Keratinocyte (primary cell): ENCODE measurements at regions not wholly inside any gene's neighbourhood (a gene's known extent, or its start where the extent isn't known, plus 50 kb on each side); places are given as distances from the start of the nearest gene placed in this dataset.
A peak's percentile ranks its signal among the peaks of the same experiment; 100 is the strongest.

Experiments
- DNase-seq: peaks from one replicate; pipeline ENCODE4 v3.0.0-alpha.2; 2011; ENCODE audit warnings: low read depth, missing footprints, low spot score
- FAIRE-seq: peaks from 2 replicates; lab custom pipeline; 2011; peaks lifted over from hg19 to GRCh38; lab: Jason Lieb, UNC
- H2AFZ ChIP-seq: 2 replicates; pipeline ENCODE4 v1.6.0; 2012; ENCODE audit warnings: low read length, control low read depth, inconsistent platforms; ENCODE audit not compliant: control insufficient read depth
- H3K27ac ChIP-seq: 2 replicates; pipeline ENCODE4 v1.5.1; 2011; ENCODE audit warnings: low read length; ENCODE audit not compliant: control insufficient read depth, insufficient read depth
- H3K27me3 ChIP-seq: 3 replicates; pipeline ENCODE4 v1.6.0; 2011; ENCODE audit warnings: low read length; ENCODE audit not compliant: control insufficient read depth, insufficient read depth; ENCODE audit errors: extremely low read depth
- H3K36me3 ChIP-seq, 2 experiments: 2 replicates in 1 of 2; 3 replicates in 1 of 2; pipeline ENCODE4 v1.5.1; 2011; ENCODE audit warnings: low read length in 2 of 2, mild to moderate bottlenecking in 1 of 2; ENCODE audit not compliant: control insufficient read depth in 2 of 2, insufficient read depth in 2 of 2; ENCODE audit errors: extremely low read depth in 1 of 2
- H3K4me1 ChIP-seq: 3 replicates; pipeline ENCODE4 v1.5.1; 2011; ENCODE audit warnings: low read length; ENCODE audit not compliant: control insufficient read depth, insufficient read depth; ENCODE audit errors: extremely low read depth
- H3K4me2 ChIP-seq: 3 replicates; pipeline ENCODE4 v1.6.0; 2011; ENCODE audit warnings: low read depth, low read length; ENCODE audit not compliant: control insufficient read depth, insufficient read depth; ENCODE audit errors: extremely low read depth
- H3K4me3 ChIP-seq, 3 experiments: fragments of 200-600 bp in 1 of 3; sonication (generic) in 1 of 3; 2 replicates in 2 of 3; 3 replicates in 1 of 3; pipeline ENCODE4 v1.5.1; 2011 to 2016; ENCODE audit warnings: low read length in 3 of 3, mild to moderate bottlenecking in 3 of 3, control low read depth in 2 of 3, inconsistent platforms in 1 of 3, low read depth in 1 of 3, mixed read lengths in 1 of 3, mixed run types in 1 of 3, moderate library complexity in 1 of 3; ENCODE audit not compliant: control insufficient read depth in 2 of 3, insufficient read depth in 2 of 3; ENCODE audit errors: extremely low read depth in 1 of 3
- H3K79me2 ChIP-seq: 2 replicates; pipeline ENCODE4 v1.6.0; 2012; ENCODE audit warnings: low read length; ENCODE audit not compliant: control insufficient read depth, insufficient read depth
- H3K9ac ChIP-seq: 3 replicates; pipeline ENCODE4 v1.6.0; 2011; ENCODE audit warnings: low read length; ENCODE audit not compliant: control insufficient read depth, insufficient read depth; ENCODE audit errors: extremely low read depth
- H3K9me1 ChIP-seq: 3 replicates; pipeline ENCODE4 v1.6.0; 2011; ENCODE audit warnings: low read length; ENCODE audit not compliant: control insufficient read depth, insufficient read depth; ENCODE audit errors: extremely low read depth
- H3K9me3 ChIP-seq: 2 replicates; pipeline ENCODE4 v1.5.1; 2012; ENCODE audit warnings: low read depth, low read length; ENCODE audit not compliant: control insufficient read depth
- H4K20me1 ChIP-seq: 3 replicates; pipeline ENCODE4 v1.6.0; 2011; ENCODE audit warnings: low read length; ENCODE audit not compliant: control insufficient read depth, insufficient read depth; ENCODE audit errors: extremely low read depth
- CTCF ChIP-seq, 3 experiments: IDR thresholded peaks in 1 of 3; conservative IDR thresholded peaks in 1 of 3; optimal IDR thresholded peaks in 1 of 3; 2 replicates in 2 of 3; 3 replicates in 1 of 3; pipeline versions ENCODE3 to v1.5.1; 2011; ENCODE audit warnings: low read length in 3 of 3, mild to moderate bottlenecking in 3 of 3, moderate library complexity in 2 of 3, control low read depth in 1 of 3, inconsistent platforms in 1 of 3; ENCODE audit not compliant: insufficient read depth in 2 of 3; ENCODE audit errors: extremely low read depth in 1 of 3
- EZH2 ChIP-seq: IDR thresholded peaks from one replicate; pipeline ENCODE4 v1.6.1; 2012; ENCODE audit warnings: inconsistent platforms, mild to moderate bottlenecking, low read length, moderate library complexity
- dilution Hi-C: fragments of 300-500 bp; cut with MboI; formaldehyde crosslinking; loops from one replicate; pipeline ENCODE4 v1.7.0; 2020; ENCODE audit warnings: low sequenced_read_pairs; ENCODE audit not compliant: extremely low pct_ligation_motif_present

GRCh38 chr15:35769656-35770055 is 223.7 kb upstream of the DPH6 start:
- H3K27ac ChIP-seq: no peak overlapping the region
- TF ChIP-seq CTCF (optimal IDR thresholded peaks at IDR 0.05 in 1 of 3, IDR thresholded peaks at IDR 0.05 in 1 of 3, conservative IDR thresholded peaks at IDR 0.05 in 1 of 3; ENCODE audit: extremely low read depth in 1 of 3, insufficient read depth in 2 of 3, low read length in 3 of 3) (no peak), EZH2 (no peak)
- H3K9me1 ChIP-seq: no peaks in the 10 kb centered on the region
- no peak overlapping the region for H3K4me3 ChIP-seq
- no peaks in the 10 kb centered on the region for H3K4me1 ChIP-seq
- H3K4me2 ChIP-seq: no peak overlapping the region
- no peak overlapping the region for H3K9ac ChIP-seq
- H3K36me3 ChIP-seq: no peaks in the 10 kb centered on the region
- no peaks in the 10 kb centered on the region for H3K27me3 ChIP-seq
- DNase-seq: no peak
- H3K79me2 ChIP-seq: no peaks in the 10 kb centered on the region
- H3K9me3 ChIP-seq: no peaks in the 10 kb centered on the region
- dilution Hi-C loops: no loop called here
- peak; percentile 13 for FAIRE-seq
- no peaks in the 10 kb centered on the region for H4K20me1 ChIP-seq
- no peak overlapping the region for H2AFZ ChIP-seq

GRCh38 chr15:35771746-35772442 is 225.9 kb upstream of the DPH6 start:
- Histone ChIP-seq H3K9me3 (no peaks in the 10 kb centered on the region), H3K79me2 (no peaks in the 10 kb centered on the region), H3K9me1 (no peaks in the 10 kb centered on the region), H3K9ac (no peak overlapping the region), H3K27me3 (no peaks in the 10 kb centered on the region), H3K4me1 (no peaks in the 10 kb centered on the region), H2AFZ (no peak overlapping the region), H3K27ac (no peak overlapping the region), H3K36me3 (no peaks in the 10 kb centered on the region), H4K20me1 (no peaks in the 10 kb centered on the region), H3K4me2 (no peak overlapping the region), H3K4me3 (no peak overlapping the region)
- dilution Hi-C loops: no loop called here
- no peak for FAIRE-seq
- DNase-seq: no peak
- TF ChIP-seq CTCF (optimal IDR thresholded peaks at IDR 0.05 in 1 of 3, IDR thresholded peaks at IDR 0.05 in 1 of 3, conservative IDR thresholded peaks at IDR 0.05 in 1 of 3; ENCODE audit: extremely low read depth in 1 of 3, insufficient read depth in 2 of 3, low read length in 3 of 3) (no peak), EZH2 (no peak)
